NCI-H2029 (cell line): ENCODE measurements at regions not wholly inside any gene's neighbourhood (a gene's known extent, or its start where the extent isn't known, plus 50 kb on each side); places are given as distances from the start of the nearest gene placed in this dataset.

Source experiments
- DNase-seq: peaks from one replicate; lab custom pipeline; 2025; lab: John Stamatoyannopoulos, UW

GRCh38 chr2:180208841-180209240 is 201.7 kb upstream of the CWC22 start:
- no peak for DNase-seq

GRCh38 chr2:180205621-180206235 is 198.6 kb upstream of the CWC22 start:
- no peak for DNase-seq

GRCh38 chr2:180203972-180204371 is 196.9 kb upstream of the CWC22 start:
- no peak for DNase-seq

DNA sequence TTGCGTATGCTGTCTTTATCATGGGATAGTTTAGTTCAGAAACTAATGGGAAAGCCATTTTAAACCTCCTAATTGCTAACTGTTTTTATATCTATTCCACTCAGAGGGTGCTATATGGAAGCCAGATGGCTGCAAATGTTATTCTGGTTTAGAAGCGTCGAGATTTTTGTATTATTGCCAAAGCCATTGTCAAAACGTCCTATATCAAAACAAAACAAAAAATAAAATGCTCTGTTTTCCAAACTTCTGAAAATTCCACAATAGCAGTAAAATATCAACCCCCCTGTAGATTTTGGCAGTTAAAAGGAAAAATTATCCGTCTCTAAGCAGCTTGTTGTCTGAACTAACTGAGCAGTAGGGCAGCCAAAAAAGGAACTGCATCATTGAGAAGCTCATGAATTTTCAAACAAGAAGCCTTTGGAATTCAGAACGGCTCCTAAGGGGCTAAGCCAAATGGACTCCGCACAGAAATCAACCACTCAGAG is 195.4 kb upstream of the CWC22 start:
- DNase-seq, result no peak

- no peak for DNase-seq
These were observed 189.4 kb upstream of the CWC22 start for GRCh38 chr2:180196419-180196977.

- no peak for DNase-seq
These were observed 188.8 kb upstream of the CWC22 start for GRCh38 chr2:180195847-180196246.

GRCh38 chr2:180191432-180192124 is 184.5 kb upstream of the CWC22 start:
- no peak for DNase-seq

GRCh38 chr2:180190851-180191250 is 183.8 kb upstream of the CWC22 start:
- no peak for DNase-seq

- no peak for DNase-seq
These were observed 180.5 kb upstream of the CWC22 start for GRCh38 chr2:180187611-180188010.

DNA sequence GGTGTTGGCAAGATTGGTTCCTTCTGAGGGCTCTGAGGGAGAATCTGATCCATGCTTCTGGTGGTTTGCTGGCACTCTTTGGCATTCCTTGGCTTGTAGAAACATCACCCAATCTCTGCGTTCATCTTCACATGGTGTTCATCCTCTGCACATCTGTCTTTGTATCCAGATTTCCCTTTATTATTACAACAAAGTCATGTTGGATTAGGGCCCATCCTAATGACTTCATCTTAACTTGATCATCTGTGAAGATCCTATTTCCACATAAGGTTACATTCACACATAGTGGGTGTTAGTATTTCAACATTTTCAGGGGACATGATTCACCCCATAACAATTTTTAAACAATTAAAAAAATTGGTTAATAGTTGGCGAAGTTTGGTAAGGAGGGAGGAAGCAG is 177.4 kb upstream of the CWC22 start:
- DNase-seq, result no peak

DNA sequence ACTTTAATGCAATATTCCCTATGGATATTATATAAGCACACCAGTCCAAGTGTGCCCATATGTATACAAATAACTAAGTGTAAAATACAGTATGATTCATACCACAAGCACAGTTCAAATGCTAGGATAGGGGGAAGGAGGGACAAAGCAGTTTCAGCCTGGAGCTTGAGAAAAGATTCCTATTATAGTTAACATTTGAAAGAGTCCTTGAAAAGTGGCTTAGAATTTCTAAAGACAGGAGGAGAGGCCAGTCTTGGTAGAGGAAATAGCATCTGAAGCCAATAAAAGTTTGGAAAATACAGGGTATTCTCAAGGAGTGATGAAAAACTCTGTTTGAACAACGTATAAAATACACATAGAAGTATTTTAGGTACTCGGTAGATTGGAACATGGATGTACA is 173.4 kb upstream of the CWC22 start:
- DNase-seq, result no peak

DNA sequence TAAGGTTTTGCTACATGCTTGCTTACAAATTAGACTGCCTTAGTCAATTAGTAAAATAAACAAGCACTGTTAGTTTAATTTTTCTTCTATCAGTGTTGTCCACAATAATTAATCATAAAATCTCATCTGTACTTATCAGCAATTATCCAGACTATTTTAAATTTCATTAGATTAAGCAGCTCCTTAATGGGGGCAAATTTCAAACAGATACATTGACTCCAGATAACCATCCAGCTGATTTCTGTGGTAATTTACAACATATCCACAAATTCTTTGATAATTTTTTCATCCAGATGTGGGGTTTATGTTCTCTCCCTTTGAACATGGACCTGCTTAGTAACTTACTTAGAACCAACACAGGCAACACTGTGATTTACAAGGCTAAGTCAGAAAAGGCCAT is 170.4 kb upstream of the CWC22 start:
- no peak for DNase-seq

DNA sequence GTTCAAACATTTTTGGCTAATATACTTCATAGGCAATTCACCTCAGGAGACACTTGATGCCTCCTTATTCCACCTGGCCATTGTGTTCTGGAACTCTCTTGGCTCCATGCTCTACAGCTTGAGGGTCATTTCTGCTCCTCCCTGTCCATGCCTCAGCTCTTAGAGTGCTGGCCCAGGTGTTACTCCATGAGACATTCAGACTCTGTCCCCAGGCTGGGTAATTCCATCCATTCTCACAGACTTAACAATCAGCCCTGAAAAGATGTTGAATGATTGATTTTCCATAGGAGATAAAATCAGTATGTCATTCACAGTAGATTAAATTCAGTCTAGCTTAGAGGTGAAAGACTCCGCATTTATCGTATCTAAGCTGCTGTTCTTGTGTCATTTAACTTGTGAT is 168.6 kb upstream of the CWC22 start:
- no peak for DNase-seq

GRCh38 chr2:180174580-180174979 is 167.5 kb upstream of the CWC22 start:
- no peak for DNase-seq

DNA sequence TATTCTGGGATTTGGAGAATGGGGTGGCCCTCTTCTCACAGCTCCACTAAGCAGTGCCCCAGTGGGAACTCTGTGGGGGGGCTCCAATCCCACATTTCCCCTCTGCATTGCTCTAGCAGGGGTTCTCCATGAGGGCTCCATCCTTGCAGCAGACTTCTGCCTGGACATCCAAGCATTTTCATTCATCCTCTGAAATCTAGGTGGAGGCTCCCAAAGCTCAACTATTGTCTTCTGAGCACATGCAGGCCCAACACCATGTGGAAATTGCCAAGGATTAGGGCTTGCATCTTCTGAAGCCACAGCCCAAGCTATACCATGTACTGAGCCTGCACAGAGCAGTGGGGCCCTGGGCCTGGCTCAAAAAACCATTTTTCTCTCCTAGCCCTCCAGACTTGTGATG is 162.4 kb upstream of the CWC22 start:
- DNase-seq, result no peak

DNA sequence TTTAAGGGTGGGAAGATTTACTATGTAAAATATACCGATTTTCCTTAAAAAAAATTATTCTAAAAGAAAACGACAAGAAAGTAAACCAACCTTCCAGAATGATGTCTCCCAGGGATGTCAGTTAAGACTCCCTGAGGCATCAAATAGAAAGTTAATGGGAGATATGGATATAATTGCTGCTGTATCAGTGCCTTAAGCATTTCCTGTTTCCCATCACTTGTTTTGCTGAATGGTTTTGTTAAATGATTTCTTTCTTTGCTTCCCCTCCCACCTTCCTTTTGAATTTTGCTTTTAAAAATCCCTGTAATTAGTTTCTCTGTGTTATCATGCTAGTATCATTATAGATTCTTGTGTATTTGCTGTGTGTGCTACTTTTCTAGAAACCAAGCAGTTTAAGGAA is 154.3 kb upstream of the CWC22 start:
- no peak for DNase-seq

DNA sequence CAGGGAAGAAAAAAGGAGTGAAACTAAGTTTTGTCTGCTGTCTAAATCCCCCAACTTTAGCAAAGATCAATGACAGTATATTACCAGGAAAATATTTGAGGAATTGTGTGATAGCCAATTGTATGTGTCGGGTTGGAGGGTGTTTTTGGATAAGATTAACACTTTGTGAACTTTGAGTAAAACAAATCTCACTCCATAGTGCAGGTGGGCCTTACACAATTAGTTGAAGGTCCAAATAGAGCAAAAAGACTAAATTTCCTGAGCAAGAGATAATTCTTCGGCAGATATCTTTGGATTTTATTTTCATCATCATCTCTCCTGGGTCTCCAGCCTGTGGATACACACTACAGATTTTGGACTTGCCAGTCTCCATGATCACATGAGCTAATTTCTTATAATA is 152.8 kb upstream of the CWC22 start:
- no peak for DNase-seq

GRCh38 chr2:180158961-180159360 is 151.9 kb upstream of the CWC22 start:
- DNase-seq, result no peak

DNA sequence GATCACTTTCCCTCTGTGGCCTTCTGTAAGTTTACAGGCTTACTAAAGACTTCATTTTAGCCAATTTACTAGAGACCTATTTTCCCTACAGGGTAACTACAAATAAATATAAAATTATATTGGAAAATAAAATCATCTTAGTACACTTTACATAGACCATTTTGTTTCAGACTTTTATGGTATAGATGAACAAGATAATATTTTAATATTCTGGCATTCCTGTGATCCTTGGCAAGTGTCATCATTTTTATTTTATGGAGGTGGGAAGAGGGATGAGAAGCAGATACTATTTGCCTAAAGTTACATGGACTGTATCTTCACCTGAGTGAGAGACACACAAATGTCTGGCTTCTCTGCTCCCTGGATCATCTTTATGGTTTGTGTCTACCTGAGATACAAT is 149.6 kb upstream of the CWC22 start:
- DNase-seq, result no peak

- DNase-seq, result no peak
These were observed 143.5 kb upstream of the CWC22 start for GRCh38 chr2:180150606-180151005.

DNA sequence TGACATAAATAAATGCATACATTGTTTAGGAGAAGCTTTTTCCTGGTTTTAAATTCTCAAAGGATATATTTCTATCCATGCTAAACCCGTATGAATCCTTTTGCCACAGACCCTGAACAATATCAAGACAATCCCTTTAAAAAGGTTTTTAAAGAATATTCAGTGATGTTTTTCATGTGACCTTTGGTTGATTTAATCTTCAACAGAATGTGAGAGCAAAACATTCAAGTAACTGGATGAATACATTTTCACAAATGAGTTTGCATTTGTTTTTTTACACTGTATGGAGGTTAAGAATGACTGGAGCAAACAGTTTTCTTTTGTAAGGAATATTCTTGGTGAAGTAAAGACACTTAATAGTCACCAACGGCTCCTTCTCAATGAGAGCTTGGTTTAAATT is 139.4 kb upstream of the CWC22 start:
- DNase-seq, result no peak

DNA sequence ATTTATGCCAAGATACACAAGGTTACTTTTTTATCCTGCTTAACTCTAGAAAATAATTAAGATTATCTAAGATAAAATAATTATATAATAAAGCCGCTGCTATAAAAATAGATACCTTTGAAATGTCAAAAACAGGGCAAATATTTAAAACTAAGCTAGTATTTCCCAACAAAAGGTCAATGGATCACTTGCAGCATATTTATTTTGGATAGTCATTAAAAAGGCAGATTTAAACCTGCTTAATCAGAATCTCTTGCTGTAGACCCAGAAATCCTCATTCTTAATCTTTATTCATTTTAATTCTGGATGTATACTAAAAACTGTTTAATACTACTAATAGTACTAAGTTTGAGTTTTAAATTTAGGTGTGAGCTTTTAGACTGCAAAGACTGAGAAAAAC is 139.0 kb upstream of the CWC22 start:
- DNase-seq, result no peak

GRCh38 chr2:180145163-180145562 is 138.1 kb upstream of the CWC22 start:
- no peak for DNase-seq

DNA sequence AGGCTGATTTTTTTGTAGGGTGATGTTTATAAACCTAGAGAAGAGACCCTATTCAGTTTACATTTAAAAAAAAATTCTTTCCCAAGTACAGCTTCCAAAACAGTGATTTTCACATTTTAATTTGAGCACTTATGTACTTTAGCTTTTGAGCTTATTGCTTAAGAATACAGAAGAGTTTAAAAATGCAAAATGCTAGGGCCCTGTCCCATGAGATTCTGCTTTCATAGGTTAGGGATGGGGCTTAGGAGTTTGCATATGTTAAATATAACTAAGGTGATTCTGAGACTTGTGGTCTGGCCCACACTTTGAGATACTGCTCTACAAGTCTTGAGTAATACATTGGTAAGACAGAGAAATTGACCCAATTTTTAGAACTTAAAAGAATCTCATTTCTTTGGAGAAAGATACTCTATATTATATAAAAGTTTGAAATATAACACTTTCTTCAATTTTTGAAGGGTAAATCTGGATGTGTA is 137.3 kb upstream of the CWC22 start:
- DNase-seq, result no peak
